Caco-2 (cell line): ENCODE measurements at regions not wholly inside any gene's neighbourhood (a gene's known extent, or its start where the extent isn't known, plus 50 kb on each side); places are given as distances from the start of the nearest gene placed in this dataset.

Experiments used
- BruUV-seq: library from RNA; stranded (reverse); fragments of 400-500 nt; replicated peaks from 2 replicates; lab custom pipeline; 2021; lab: Mats Ljungman, UMichigan
- CTCF ChIA-PET: fragments of 300-600 bp; sonication (Branson Sonifier 250); formaldehyde crosslinking; loops from one replicate; lab custom pipeline; 2022; ENCODE audit warnings: antibody characterized with exemption; lab: Charles Lee
- POLR2A ChIA-PET: fragments of 300-600 bp; sonication (Branson Sonifier 250); formaldehyde crosslinking; loops from one replicate; lab custom pipeline; 2022; ENCODE audit warnings: antibody characterized with exemption; lab: Charles Lee
- DNase-seq, 2 experiments: peaks; one replicate each; pipeline versions ENCODE4 v3.0.0 to v3.0.0-alpha.2; 2020 to 2022
- H3K27me3 ChIP-seq: replicated peaks from 2 replicates; pipeline ENCODE4 v1.6.0; 2011; ENCODE audit warnings: low read length; ENCODE audit not compliant: control insufficient read depth, insufficient read depth
- H3K36me3 ChIP-seq: 2 replicates; pipeline ENCODE4 v1.5.1; 2011; ENCODE audit warnings: low read length; ENCODE audit not compliant: control insufficient read depth, insufficient read depth
- H3K4me1 ChIP-seq: fragments of 250-450 bp; sonication (Bioruptor Pico); 2 replicates; pipeline ENCODE4 v1.5.1; 2020; ENCODE audit warnings: mild to moderate bottlenecking
- H3K4me3 ChIP-seq: 2 replicates; pipeline ENCODE4 v1.5.1; 2011; ENCODE audit warnings: low read depth, mild to moderate bottlenecking, control low read depth, low read length
- H3K9me3 ChIP-seq: fragments of 250-450 bp; sonication (Bioruptor Pico); 2 replicates; pipeline ENCODE4 v1.5.1; 2020; ENCODE audit warnings: mild to moderate bottlenecking, moderate library complexity
- H3K27ac Mint-ChIP-seq: one replicate; pipeline ENCODE4 v1.8.0; 2022; ENCODE audit warnings: mixed read lengths; ENCODE audit not compliant: unreplicated experiment
- H3K27me3 Mint-ChIP-seq: one replicate; pipeline ENCODE4 v1.8.0; 2022; ENCODE audit warnings: mixed read lengths; ENCODE audit not compliant: insufficient read depth, unreplicated experiment
- H3K36me3 Mint-ChIP-seq: one replicate; pipeline ENCODE4 v1.8.0; 2022; ENCODE audit warnings: mild to moderate bottlenecking, mixed read lengths; ENCODE audit not compliant: insufficient read depth, unreplicated experiment
- H3K4me1 Mint-ChIP-seq: one replicate; pipeline ENCODE4 v1.8.0; 2022; ENCODE audit warnings: low read depth, mixed read lengths; ENCODE audit not compliant: unreplicated experiment
- H3K4me3 Mint-ChIP-seq: one replicate; pipeline ENCODE4 v1.8.0; 2022; ENCODE audit warnings: mild to moderate bottlenecking, moderate library complexity, mixed read lengths; ENCODE audit not compliant: unreplicated experiment
- H3K9me3 Mint-ChIP-seq: one replicate; pipeline ENCODE4 v1.8.0; 2022; ENCODE audit warnings: mixed read lengths; ENCODE audit not compliant: unreplicated experiment
- intact Hi-C: fragments of 100-400 bp; cut with micrococcal nuclease; formaldehyde crosslinking; loops from one replicate; pipeline ENCODE4 v1.10.0; 2022; ENCODE audit not compliant: unreplicated experiment
- TF ChIP-seq, protein P1 (sequence below), 2 experiments: fragments of 200-600 bp in 1 of 2; IDR thresholded peaks; 1 replicate in 1 of 2; 2 replicates in 1 of 2; pipeline versions ENCODE4 v1.5.1 to v1.8.0; 2011 to 2022; ENCODE audit warnings: antibody characterized with exemption in 1 of 2, control low read depth in 1 of 2, inconsistent platforms in 1 of 2, low read depth in 1 of 2, low read length in 1 of 2, mild to moderate bottlenecking in 1 of 2, moderate library complexity in 1 of 2; ENCODE audit not compliant: insufficient read depth in 1 of 2, severe bottlenecking in 1 of 2, unreplicated experiment in 1 of 2

DNA sequence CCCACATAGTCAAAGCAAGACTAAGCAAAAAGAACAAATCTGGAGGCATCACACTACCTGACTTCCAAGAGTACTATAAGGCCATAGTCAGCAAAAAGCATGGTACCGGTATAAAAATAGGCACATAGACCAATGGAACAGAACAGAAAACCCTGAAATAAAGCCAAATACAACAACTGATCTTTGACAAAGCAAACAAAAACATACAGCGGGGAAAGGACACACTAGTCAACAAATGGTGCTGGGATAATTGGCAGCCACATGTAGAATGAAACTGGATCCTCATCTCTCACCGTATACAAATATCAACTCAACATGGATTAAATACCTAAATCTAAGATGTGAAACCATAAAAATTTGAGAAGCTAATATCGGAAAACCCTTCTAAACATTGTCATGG, 819.3 kb upstream of the FRG1 start:
- TF ChIP-seq, protein P1, sequence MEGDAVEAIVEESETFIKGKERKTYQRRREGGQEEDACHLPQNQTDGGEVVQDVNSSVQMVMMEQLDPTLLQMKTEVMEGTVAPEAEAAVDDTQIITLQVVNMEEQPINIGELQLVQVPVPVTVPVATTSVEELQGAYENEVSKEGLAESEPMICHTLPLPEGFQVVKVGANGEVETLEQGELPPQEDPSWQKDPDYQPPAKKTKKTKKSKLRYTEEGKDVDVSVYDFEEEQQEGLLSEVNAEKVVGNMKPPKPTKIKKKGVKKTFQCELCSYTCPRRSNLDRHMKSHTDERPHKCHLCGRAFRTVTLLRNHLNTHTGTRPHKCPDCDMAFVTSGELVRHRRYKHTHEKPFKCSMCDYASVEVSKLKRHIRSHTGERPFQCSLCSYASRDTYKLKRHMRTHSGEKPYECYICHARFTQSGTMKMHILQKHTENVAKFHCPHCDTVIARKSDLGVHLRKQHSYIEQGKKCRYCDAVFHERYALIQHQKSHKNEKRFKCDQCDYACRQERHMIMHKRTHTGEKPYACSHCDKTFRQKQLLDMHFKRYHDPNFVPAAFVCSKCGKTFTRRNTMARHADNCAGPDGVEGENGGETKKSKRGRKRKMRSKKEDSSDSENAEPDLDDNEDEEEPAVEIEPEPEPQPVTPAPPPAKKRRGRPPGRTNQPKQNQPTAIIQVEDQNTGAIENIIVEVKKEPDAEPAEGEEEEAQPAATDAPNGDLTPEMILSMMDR (IDR thresholded peaks at IDR 0.05; ENCODE audit: insufficient read depth in 1 of 2, low read depth in 1 of 2, low read length in 1 of 2, severe bottlenecking in 1 of 2, unreplicated experiment in 1 of 2): no peak
- DNase-seq: no peak
- intact Hi-C loops: no loop called here
- no TSS peak for BruUV-seq
- no peaks in the 10 kb centered on the region for H3K27me3 ChIP-seq
- no peaks in the 10 kb centered on the region for H3K36me3 ChIP-seq
- CTCF ChIA-PET: no interaction called here
- peaks cover 11% of the 10 kb centered on the region for H3K9me3 Mint-ChIP-seq
- H3K4me1 Mint-ChIP-seq: no peaks in the 10 kb centered on the region
- no peak overlapping the region for H3K4me3 ChIP-seq
- POLR2A ChIA-PET: no interaction called here
- peaks cover 5% of the 10 kb centered on the region for H3K27me3 Mint-ChIP-seq
- H3K36me3 Mint-ChIP-seq: no peaks in the 10 kb centered on the region
- no peak overlapping the region for H3K27ac Mint-ChIP-seq
- no peaks in the 10 kb centered on the region for H3K4me1 ChIP-seq
- no peaks in the 10 kb centered on the region for H3K9me3 ChIP-seq
- H3K4me3 Mint-ChIP-seq: no peak overlapping the region

DNA sequence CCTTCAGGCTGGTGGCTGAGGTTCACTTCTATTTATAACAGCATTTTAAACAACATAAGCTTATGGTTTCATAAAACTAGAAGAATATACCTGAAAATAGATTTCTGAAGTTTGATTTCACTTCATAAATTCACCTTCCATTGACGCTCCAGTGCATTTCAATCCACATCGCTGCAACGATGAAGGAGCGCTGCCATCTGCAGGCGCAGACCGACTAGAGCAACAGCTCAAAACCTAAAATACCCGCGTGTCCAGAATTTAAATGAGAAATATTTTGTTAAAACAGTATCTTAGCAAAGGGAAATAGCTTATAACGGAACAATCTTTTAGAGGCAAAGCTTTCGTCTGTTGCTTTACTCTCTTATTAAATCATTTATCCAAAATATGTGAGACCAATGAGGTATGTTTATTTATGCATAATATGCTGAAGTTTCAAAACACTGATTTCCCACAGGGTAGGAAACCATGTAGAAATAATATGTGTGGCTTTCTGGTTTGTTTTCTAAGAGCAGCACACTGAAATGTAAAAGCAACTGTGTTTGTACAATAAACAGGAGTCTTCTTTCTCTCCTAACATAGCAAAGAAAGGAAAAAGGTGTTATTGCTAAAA, 816.4 kb upstream of the FRG1 start:
- Histone ChIP-seq H3K36me3 (no peaks in the 10 kb centered on the region), H3K4me3 (no peak overlapping the region), H3K27me3 (no peaks in the 10 kb centered on the region), H3K9me3 (no peaks in the 10 kb centered on the region), H3K4me1 (no peaks in the 10 kb centered on the region)
- TF ChIP-seq, protein P1 (IDR thresholded peaks at IDR 0.05; ENCODE audit: insufficient read depth in 1 of 2, low read depth in 1 of 2, low read length in 1 of 2, severe bottlenecking in 1 of 2, unreplicated experiment in 1 of 2): peak in 1 of 2 experiments; percentile 15
- Mint-ChIP-seq H3K9me3 (peaks cover 9% of the 10 kb centered on the region), H3K4me1 (no peaks in the 10 kb centered on the region), H3K27me3 (peaks cover 5% of the 10 kb centered on the region), H3K36me3 (no peaks in the 10 kb centered on the region), H3K4me3 (no peak overlapping the region), H3K27ac (no peak overlapping the region)
- intact Hi-C loops: loop anchor here (2.0 kb wide), 1 partner anchor 343 kb away; no protein-coding TSS in a partner anchor
- ChIA-PET CTCF (no interaction called here), POLR2A (no interaction called here)
- no peak for DNase-seq
- BruUV-seq: no TSS peak

DNA sequence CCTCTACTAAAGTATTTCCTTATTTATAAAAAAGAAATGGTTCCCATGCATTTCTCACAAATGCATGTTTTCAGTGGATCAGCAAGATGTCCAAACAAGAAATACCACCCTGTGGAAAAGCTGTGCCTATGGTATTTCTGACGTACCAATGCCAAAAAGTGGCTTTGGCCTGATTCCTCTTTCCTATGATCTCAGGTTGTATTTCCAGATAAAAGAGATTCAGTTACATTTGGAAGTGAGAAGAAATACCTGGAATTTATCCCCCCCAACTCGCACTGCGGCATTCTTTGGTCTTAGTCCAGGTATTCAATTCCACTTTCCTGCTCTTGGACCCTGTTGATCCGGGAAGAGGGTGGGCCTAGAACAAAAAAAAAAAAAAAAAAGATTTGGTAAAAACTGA, 815.9 kb upstream of the FRG1 start:
- H3K9me3 Mint-ChIP-seq: peaks cover 4% of the 10 kb centered on the region
- no peak for DNase-seq

More for the DNA sequence above, 815.9 kb upstream of the FRG1 start:
- Mint-ChIP-seq H3K27ac (no peak overlapping the region), H3K36me3 (no peaks in the 10 kb centered on the region), H3K4me3 (no peak overlapping the region), H3K4me1 (no peaks in the 10 kb centered on the region), H3K27me3 (peaks cover under 1% of the 10 kb centered on the region)
- Histone ChIP-seq H3K9me3 (no peaks in the 10 kb centered on the region), H3K36me3 (no peaks in the 10 kb centered on the region), H3K4me3 (no peak overlapping the region), H3K27me3 (no peaks in the 10 kb centered on the region), H3K4me1 (no peaks in the 10 kb centered on the region)
- TF ChIP-seq, protein P1 (IDR thresholded peaks at IDR 0.05; ENCODE audit: insufficient read depth in 1 of 2, low read depth in 1 of 2, low read length in 1 of 2, severe bottlenecking in 1 of 2, unreplicated experiment in 1 of 2): no peak
- BruUV-seq: no TSS peak
- ChIA-PET POLR2A (no interaction called here), CTCF (no interaction called here)
- intact Hi-C loops: loop anchor here (2.0 kb wide), 1 partner anchor 344 kb away; no protein-coding TSS in a partner anchor
